ENCODE measurements at regions not wholly inside any gene's neighbourhood (a gene's known extent, or its start where the extent isn't known, plus 50 kb on each side); places are given as distances from the start of the nearest gene placed in this dataset.

- no peak for TF ChIP-seq CTCF (IDR thresholded peaks at IDR 0.05)
- no peak for TF ChIP-seq ZFX (IDR thresholded peaks at IDR 0.05; ENCODE audit: borderline replicate concordance)
Measured at GRCh38 chr2:193668557-193669323, 1474.0 kb upstream of the TMEFF2 start.

Measured in 22Rv1 (cell line).